ENCODE measurements at regions not wholly inside any gene's neighbourhood (a gene's known extent, or its start where the extent isn't known, plus 50 kb on each side); places are given as distances from the start of the nearest gene placed in this dataset.

- no peak for TF ChIP-seq ZNF19 (tag by site-specific recombination; IDR thresholded peaks at IDR 0.05; ENCODE audit: low read depth)
- no peak for TF ChIP-seq BCL11A (tag by site-specific recombination; IDR thresholded peaks at IDR 0.05; ENCODE audit: low read depth)
- TF ChIP-seq PATZ1 (tag by site-specific recombination; IDR thresholded peaks at IDR 0.05): no peak
- no peak for TF ChIP-seq ZBTB1 (tag by site-specific recombination; IDR thresholded peaks at IDR 0.05)
- TF ChIP-seq ZBTB49 (tag by site-specific recombination; IDR thresholded peaks at IDR 0.05; ENCODE audit: low read depth): no peak
- TF ChIP-seq ZNF426 (tag by site-specific recombination; IDR thresholded peaks at IDR 0.05): no peak
- TF ChIP-seq ZNF155 (tag by site-specific recombination; IDR thresholded peaks at IDR 0.05): no peak
- no peak for TF ChIP-seq ZNF544 (tag by site-specific recombination; IDR thresholded peaks at IDR 0.05)
- no peak for TF ChIP-seq TCF7L2 (IDR thresholded peaks at IDR 0.05; ENCODE audit: borderline replicate concordance, low read depth, low read length)
- no peak for TF ChIP-seq ZNF585B (tag by site-specific recombination; IDR thresholded peaks at IDR 0.05)
- no peak for TF ChIP-seq WT1 (tag by site-specific recombination; IDR thresholded peaks at IDR 0.05)
- no peak for TF ChIP-seq ZNF660 (tag by site-specific recombination; IDR thresholded peaks at IDR 0.05)
- no peak for TF ChIP-seq EGR2 (tag by site-specific recombination; IDR thresholded peaks at IDR 0.05; ENCODE audit: low read depth)
- no peak for TF ChIP-seq ZNF501 (tag by site-specific recombination; IDR thresholded peaks at IDR 0.05)
- no peak for TF ChIP-seq ZNF121 (tag by site-specific recombination; IDR thresholded peaks at IDR 0.05)
- no peak for TF ChIP-seq ZNF175 (tag by site-specific recombination; IDR thresholded peaks at IDR 0.05)
- TF ChIP-seq TSHZ1 (tag by site-specific recombination; IDR thresholded peaks at IDR 0.05; ENCODE audit: borderline replicate concordance): no peak
- no peak for TF ChIP-seq SALL2 (tag by site-specific recombination; IDR thresholded peaks at IDR 0.05; ENCODE audit: borderline replicate concordance)
- TF ChIP-seq, protein P1, sequence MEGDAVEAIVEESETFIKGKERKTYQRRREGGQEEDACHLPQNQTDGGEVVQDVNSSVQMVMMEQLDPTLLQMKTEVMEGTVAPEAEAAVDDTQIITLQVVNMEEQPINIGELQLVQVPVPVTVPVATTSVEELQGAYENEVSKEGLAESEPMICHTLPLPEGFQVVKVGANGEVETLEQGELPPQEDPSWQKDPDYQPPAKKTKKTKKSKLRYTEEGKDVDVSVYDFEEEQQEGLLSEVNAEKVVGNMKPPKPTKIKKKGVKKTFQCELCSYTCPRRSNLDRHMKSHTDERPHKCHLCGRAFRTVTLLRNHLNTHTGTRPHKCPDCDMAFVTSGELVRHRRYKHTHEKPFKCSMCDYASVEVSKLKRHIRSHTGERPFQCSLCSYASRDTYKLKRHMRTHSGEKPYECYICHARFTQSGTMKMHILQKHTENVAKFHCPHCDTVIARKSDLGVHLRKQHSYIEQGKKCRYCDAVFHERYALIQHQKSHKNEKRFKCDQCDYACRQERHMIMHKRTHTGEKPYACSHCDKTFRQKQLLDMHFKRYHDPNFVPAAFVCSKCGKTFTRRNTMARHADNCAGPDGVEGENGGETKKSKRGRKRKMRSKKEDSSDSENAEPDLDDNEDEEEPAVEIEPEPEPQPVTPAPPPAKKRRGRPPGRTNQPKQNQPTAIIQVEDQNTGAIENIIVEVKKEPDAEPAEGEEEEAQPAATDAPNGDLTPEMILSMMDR (tag by site-specific recombination; IDR thresholded peaks at IDR 0.05): no peak
- Histone ChIP-seq H3K9me3 (ENCODE audit: control insufficient read depth, insufficient read depth, low read depth, low read length) (no peaks in the 10 kb centered on the region), H3K4me1 (ENCODE audit: control insufficient read depth, insufficient read depth, low read length) (no peaks in the 10 kb centered on the region), H3K4me3 (ENCODE audit: low read depth, low read length) (no peak overlapping the region), H3K27ac (ENCODE audit: extremely low read depth, low read depth, low read length) (no peak overlapping the region), H3K36me3 (ENCODE audit: control insufficient read depth in 2 of 2, insufficient read depth in 1 of 2, low read length in 2 of 2) (no peaks in the 10 kb centered on the region)
- POLR2A ChIA-PET: no interaction called here
- CTCF ChIA-PET: no interaction called here
These were observed 127.7 kb upstream of the PDGFD start for GRCh38 chr11:104291646-104292045.

Data from HEK293 (cell line).